Psoas muscle (tissue), 7 donors: ENCODE measurements at regions not wholly inside any gene's neighbourhood (a gene's known extent, or its start where the extent isn't known, plus 50 kb on each side); places are given as distances from the start of the nearest gene placed in this dataset.

Experiments used
- ATAC-seq, 4 donors: fragments of 200-7000 bp; cut with Tn5 transposase; one replicate each; pipeline ENCODE4 v1.9.1; 2020; ENCODE audit warnings: moderate library complexity in 3 of 4, mild to moderate bottlenecking in 2 of 4
- DNase-seq, 2 donors: peaks; one replicate each; pipeline ENCODE4 v3.0.0-alpha.2; 2020
- H3K27ac ChIP-seq: fragments of 200-600 bp; one replicate; pipeline ENCODE4 v1.8.0; 2022
- H3K27me3 ChIP-seq, 3 donors: fragments of 200-600 bp in 1 of 3; one replicate each; pipeline versions ENCODE4 v1.6.1 to v1.8.0; 2013 to 2022; ENCODE audit warnings: low read length in 2 of 3, mild to moderate bottlenecking in 2 of 3, moderate library complexity in 1 of 3; ENCODE audit not compliant: insufficient read depth in 3 of 3
- H3K36me3 ChIP-seq, 2 donors: fragments of 200-600 bp in 1 of 2; one replicate each; pipeline versions ENCODE4 v1.6.1 to v1.8.0; 2013 to 2022; ENCODE audit warnings: low read depth in 1 of 2, mild to moderate bottlenecking in 1 of 2, moderate library complexity in 1 of 2; ENCODE audit not compliant: insufficient read depth in 1 of 2
- H3K4me1 ChIP-seq: fragments of 200-600 bp; one replicate; pipeline ENCODE4 v1.8.0; 2022
- H3K4me3 ChIP-seq: fragments of 200-600 bp; one replicate; pipeline ENCODE4 v1.8.0; 2022; ENCODE audit warnings: mild to moderate bottlenecking
- H3K9me3 ChIP-seq: fragments of 200-600 bp; one replicate; pipeline ENCODE4 v1.8.0; 2022
- WGBS, 3 donors: extraction: QIAGEN DNeasy Blood & Tissue Kit; methylation state at CpG; one replicate each; pipeline versions ENCODE4 v1.1.6 to v1.1.7; 2013; 5-methylcytosine and 5-hydroxymethylcytosine counted together
- intact Hi-C, 2 donors: fragments of 100-400 bp; cut with DNase I; formaldehyde crosslinking; loops; one replicate each; pipeline versions ENCODE4 v1.11.0 to v1.14.2; 2022
- TF ChIP-seq, protein P1 (sequence below): fragments of 200-600 bp; IDR thresholded peaks from one replicate; pipeline ENCODE4 v1.8.0; 2022; ENCODE audit warnings: antibody characterized with exemption
- donor health status: healthy with polysubstance abuse.
- donor health status: DM: no; HTN: no; CAD: no; lungs with moderate emphysema.
- donor health status: Bipolar disorder and iron deficiency.
- donor health status: healthy.
- donor health status: DM: yes; HTN: yes; CAD: no.
- donor health status: DM: no; HTN: no; CAD: no.
- donor health status: DM: yes; HTN: yes; CAD: no.

DNA sequence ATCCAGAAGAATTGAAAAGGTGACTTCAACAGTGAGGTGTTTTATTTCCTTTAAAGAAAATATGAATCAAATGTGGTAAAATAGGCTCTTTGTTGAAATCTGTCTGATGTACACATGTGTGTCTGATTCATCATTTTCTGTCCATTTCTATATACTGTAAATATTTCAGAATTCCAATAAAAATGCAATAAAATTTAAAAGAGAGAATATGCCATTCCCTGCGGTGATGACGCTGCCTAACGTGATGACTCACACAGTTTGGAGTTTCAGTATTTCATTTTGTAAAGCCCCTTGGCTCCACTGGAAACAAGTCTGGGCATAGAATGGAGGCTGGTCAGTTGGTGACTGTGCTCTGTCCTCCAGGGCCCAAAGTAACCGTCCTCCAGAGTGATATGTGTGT is 482.5 kb upstream of the CDH5 start:
- TF ChIP-seq, protein P1, sequence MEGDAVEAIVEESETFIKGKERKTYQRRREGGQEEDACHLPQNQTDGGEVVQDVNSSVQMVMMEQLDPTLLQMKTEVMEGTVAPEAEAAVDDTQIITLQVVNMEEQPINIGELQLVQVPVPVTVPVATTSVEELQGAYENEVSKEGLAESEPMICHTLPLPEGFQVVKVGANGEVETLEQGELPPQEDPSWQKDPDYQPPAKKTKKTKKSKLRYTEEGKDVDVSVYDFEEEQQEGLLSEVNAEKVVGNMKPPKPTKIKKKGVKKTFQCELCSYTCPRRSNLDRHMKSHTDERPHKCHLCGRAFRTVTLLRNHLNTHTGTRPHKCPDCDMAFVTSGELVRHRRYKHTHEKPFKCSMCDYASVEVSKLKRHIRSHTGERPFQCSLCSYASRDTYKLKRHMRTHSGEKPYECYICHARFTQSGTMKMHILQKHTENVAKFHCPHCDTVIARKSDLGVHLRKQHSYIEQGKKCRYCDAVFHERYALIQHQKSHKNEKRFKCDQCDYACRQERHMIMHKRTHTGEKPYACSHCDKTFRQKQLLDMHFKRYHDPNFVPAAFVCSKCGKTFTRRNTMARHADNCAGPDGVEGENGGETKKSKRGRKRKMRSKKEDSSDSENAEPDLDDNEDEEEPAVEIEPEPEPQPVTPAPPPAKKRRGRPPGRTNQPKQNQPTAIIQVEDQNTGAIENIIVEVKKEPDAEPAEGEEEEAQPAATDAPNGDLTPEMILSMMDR: no peak

DNA sequence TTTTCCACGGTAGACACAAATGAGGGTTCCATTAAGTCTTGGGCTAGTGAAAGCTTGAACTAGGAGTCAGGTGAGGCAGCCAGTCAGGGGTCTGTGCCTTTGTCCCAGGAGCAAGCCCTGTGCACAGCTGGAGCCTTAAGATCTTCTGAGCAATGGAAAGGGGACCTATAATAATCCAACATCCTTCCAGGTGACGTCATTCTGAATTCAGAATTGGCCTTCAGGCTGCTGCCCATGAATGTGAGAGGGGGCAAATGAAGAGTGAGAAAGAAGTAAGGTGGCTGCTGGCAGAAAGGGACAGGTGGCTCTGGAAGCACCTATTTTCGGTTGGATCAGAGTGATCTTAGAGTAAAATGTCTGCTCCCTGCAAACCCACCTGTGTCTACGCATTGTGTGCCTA is 488.1 kb upstream of the CDH5 start:
- Histone ChIP-seq H3K27ac (no peak overlapping the region), H3K4me3 (no peak overlapping the region), H3K4me1 (no peaks in the 10 kb centered on the region), H3K36me3 (no peaks in the 10 kb centered on the region), H3K27me3 (peaks cover 0 to 3% (median 0%) of the 10 kb centered on the region in 3 donors), H3K9me3 (no peaks in the 10 kb centered on the region)
- no peak for DNase-seq
- ATAC-seq: no peak
- 89 to 90% (median 90%) methylated on average over 4 of the region's 4 CpGs for WGBS, 3 donors
- intact Hi-C loops: no loop called here
- TF ChIP-seq, protein P1: no peak

More for the DNA sequence above, 482.5 kb upstream of the CDH5 start:
- Histone ChIP-seq H3K9me3 (no peaks in the 10 kb centered on the region), H3K27ac (no peak overlapping the region), H3K36me3 (no peaks in the 10 kb centered on the region), H3K4me3 (no peak overlapping the region), H3K4me1 (no peaks in the 10 kb centered on the region), H3K27me3 (peaks cover 0 to 3% (median 0%) of the 10 kb centered on the region in 3 donors)
- no peak for DNase-seq
- WGBS, 3 donors: 61 to 77% (median 68%) methylated on average over 4 of the region's 4 CpGs
- no peak for ATAC-seq
- intact Hi-C loops: loop anchor here in 1 of 2 donors (5.0 kb wide), 1 partner anchor 38 kb away; no protein-coding TSS in a partner anchor

DNA sequence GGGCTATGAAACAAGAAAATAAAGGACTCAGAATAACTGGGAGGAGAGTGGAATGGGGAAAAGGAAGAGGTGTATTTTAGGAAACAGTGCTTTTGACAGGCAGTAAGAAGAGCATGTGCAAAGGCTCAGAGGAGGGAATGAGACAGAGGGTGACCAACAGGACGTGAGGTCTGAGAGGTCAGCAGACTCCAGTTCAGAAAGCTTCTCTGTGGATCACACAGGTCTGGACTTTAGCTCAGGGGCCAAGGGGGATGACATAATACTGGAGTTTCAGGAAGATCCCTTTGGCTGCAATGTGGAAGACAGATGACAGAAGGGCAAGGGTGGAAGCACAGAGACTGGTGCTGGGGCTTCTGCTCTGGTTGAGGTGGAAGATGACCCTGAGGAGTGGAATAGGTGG is 489.9 kb upstream of the CDH5 start:
- Histone ChIP-seq H3K4me1 (no peaks in the 10 kb centered on the region), H3K36me3 (no peaks in the 10 kb centered on the region), H3K27me3 (no peaks in the 10 kb centered on the region), H3K4me3 (no peak overlapping the region), H3K27ac (no peak overlapping the region), H3K9me3 (no peaks in the 10 kb centered on the region)
- no peak for ATAC-seq
- WGBS, 3 donors: 26 to 69% (median 43%) methylated on average over 1 of the region's 1 CpG
- TF ChIP-seq, protein P1: no peak
- intact Hi-C loops: no loop called here
- no peak for DNase-seq

DNA sequence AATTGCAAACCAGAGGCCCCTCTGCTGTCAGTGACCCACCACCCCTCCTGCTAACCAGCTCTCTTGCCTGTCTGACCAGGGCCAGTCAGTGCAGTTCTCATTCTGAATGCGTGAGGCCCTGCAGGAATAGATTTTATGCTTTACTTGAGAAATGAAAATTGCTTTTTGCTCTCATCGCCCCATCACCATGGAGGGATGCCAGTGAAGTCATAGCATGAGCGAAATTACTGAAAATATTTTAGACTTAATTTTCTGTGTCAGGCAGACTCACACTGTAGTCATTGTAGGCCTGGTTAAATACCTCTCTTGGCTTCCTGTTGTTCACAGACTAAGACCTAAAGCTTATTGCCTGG is 490.5 kb upstream of the CDH5 start:
- Histone ChIP-seq H3K9me3 (no peaks in the 10 kb centered on the region), H3K27me3 (no peaks in the 10 kb centered on the region), H3K36me3 (no peaks in the 10 kb centered on the region), H3K4me3 (no peak overlapping the region), H3K27ac (no peak overlapping the region), H3K4me1 (no peaks in the 10 kb centered on the region)
- ATAC-seq (no peak), DNase-seq (no peak)
- 43 to 62% (median 59%) methylated on average over 3 of the region's 3 CpGs for WGBS, 3 donors
- TF ChIP-seq, protein P1: no peak
- intact Hi-C loops: no loop called here

DNA sequence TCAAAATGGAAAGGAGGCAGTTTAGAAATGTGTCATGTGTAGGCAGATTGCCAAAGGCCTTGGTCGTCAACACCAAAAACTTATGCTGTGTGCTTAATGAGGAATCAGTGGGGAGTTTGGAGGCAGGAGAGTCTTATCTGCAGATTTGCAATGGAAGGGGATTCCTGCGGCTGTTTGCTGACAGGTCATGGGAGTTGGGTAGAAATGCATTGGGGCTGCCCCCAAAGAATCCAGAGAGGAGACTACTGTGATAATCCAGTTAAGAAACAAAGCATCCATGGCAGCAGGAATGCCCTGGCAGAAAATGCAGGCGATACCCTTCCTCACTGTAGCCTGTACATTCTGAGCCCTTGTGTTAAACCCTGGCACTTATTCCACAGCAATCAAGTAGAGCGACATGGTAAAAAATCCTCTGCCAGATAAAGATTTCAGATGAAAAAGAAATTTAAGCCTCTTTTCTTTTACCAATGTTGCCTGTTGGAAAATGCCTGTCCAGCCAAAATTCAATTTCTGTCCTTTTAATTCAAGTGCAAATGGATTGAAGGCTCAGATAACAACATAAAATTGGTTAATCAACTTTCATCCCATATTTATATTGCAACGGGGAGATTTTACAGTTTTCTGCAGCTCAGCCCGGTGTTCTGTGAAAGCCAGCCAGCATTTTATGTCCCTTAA is 491.0 kb upstream of the CDH5 start:
- no peak for DNase-seq
- TF ChIP-seq, protein P1: no peak

More for the DNA sequence above, 491.0 kb upstream of the CDH5 start:
- no peak for ATAC-seq
- Histone ChIP-seq H3K4me1 (no peaks in the 10 kb centered on the region), H3K4me3 (no peak overlapping the region), H3K36me3 (no peaks in the 10 kb centered on the region), H3K9me3 (no peaks in the 10 kb centered on the region), H3K27ac (no peak overlapping the region), H3K27me3 (no peaks in the 10 kb centered on the region)
- intact Hi-C loops: no loop called here
- WGBS, 3 donors: 36 to 56% (median 46%) methylated on average over 6 of the region's 6 CpGs
